ENCODE measurements at regions not wholly inside any gene's neighbourhood (a gene's known extent, or its start where the extent isn't known, plus 50 kb on each side); places are given as distances from the start of the nearest gene placed in this dataset.

GRCh38 chr1:234851450-234852438, 241.8 kb upstream of the IRF2BP2 start:
- Histone ChIP-seq H3K4me2 (ENCODE audit: control insufficient read depth, extremely low read depth, insufficient read depth, low read depth, low read length) (no peak overlapping the region), H3K27ac (ENCODE audit: control insufficient read depth, insufficient read depth, low read length) (no peak overlapping the region), H3K36me3 (ENCODE audit: control insufficient read depth in 2 of 2, extremely low read depth in 1 of 2, insufficient read depth in 2 of 2, low read length in 2 of 2) (no peaks in the 10 kb centered on the region), H3K27me3 (ENCODE audit: control insufficient read depth, extremely low read depth, insufficient read depth, low read length) (no peaks in the 10 kb centered on the region), H2AFZ (ENCODE audit: control insufficient read depth, low read length) (no peak overlapping the region), H4K20me1 (ENCODE audit: control insufficient read depth, extremely low read depth, insufficient read depth, low read length) (no peaks in the 10 kb centered on the region), H3K9me1 (ENCODE audit: control insufficient read depth, extremely low read depth, insufficient read depth, low read length) (no peaks in the 10 kb centered on the region), H3K4me1 (ENCODE audit: control insufficient read depth, extremely low read depth, insufficient read depth, low read length) (peaks cover 19% of the 10 kb centered on the region), H3K4me3 (ENCODE audit: control insufficient read depth in 2 of 3, extremely low read depth in 1 of 3, insufficient read depth in 2 of 3, low read depth in 1 of 3, low read length in 3 of 3) (no peak overlapping the region), H3K9me3 (ENCODE audit: control insufficient read depth, low read depth, low read length) (no peaks in the 10 kb centered on the region), H3K79me2 (ENCODE audit: control insufficient read depth, insufficient read depth, low read length) (no peaks in the 10 kb centered on the region), H3K9ac (ENCODE audit: control insufficient read depth, extremely low read depth, insufficient read depth, low read length) (no peak overlapping the region)
- FAIRE-seq (no peak), DNase-seq (ENCODE audit: low read depth, low spot score) (no peak)
- dilution Hi-C loops (cut with MboI; ENCODE audit: extremely low pct_ligation_motif_present, low sequenced_read_pairs), result no loop called here
- TF ChIP-seq CTCF (optimal IDR thresholded peaks at IDR 0.05 in 1 of 3, IDR thresholded peaks at IDR 0.05 in 1 of 3, conservative IDR thresholded peaks at IDR 0.05 in 1 of 3; ENCODE audit: extremely low read depth in 1 of 3, insufficient read depth in 2 of 3, low read length in 3 of 3), result no peak
- no peak for TF ChIP-seq EZH2 (IDR thresholded peaks at IDR 0.05; ENCODE audit: low read length)

- Histone ChIP-seq H3K4me3 (ENCODE audit: control insufficient read depth in 2 of 3, extremely low read depth in 1 of 3, insufficient read depth in 2 of 3, low read depth in 1 of 3, low read length in 3 of 3) (no peak overlapping the region), H3K4me1 (ENCODE audit: control insufficient read depth, extremely low read depth, insufficient read depth, low read length) (peaks cover 19% of the 10 kb centered on the region), H3K27me3 (ENCODE audit: control insufficient read depth, extremely low read depth, insufficient read depth, low read length) (no peaks in the 10 kb centered on the region), H3K9ac (ENCODE audit: control insufficient read depth, extremely low read depth, insufficient read depth, low read length) (no peak overlapping the region), H3K79me2 (ENCODE audit: control insufficient read depth, insufficient read depth, low read length) (no peaks in the 10 kb centered on the region), H3K9me3 (ENCODE audit: control insufficient read depth, low read depth, low read length) (no peaks in the 10 kb centered on the region), H4K20me1 (ENCODE audit: control insufficient read depth, extremely low read depth, insufficient read depth, low read length) (no peaks in the 10 kb centered on the region), H3K4me2 (ENCODE audit: control insufficient read depth, extremely low read depth, insufficient read depth, low read depth, low read length) (no peak overlapping the region), H2AFZ (ENCODE audit: control insufficient read depth, low read length) (no peak overlapping the region), H3K36me3 (ENCODE audit: control insufficient read depth in 2 of 2, extremely low read depth in 1 of 2, insufficient read depth in 2 of 2, low read length in 2 of 2) (no peaks in the 10 kb centered on the region), H3K27ac (ENCODE audit: control insufficient read depth, insufficient read depth, low read length) (no peak overlapping the region), H3K9me1 (ENCODE audit: control insufficient read depth, extremely low read depth, insufficient read depth, low read length) (no peaks in the 10 kb centered on the region)
- dilution Hi-C loops (cut with MboI; ENCODE audit: extremely low pct_ligation_motif_present, low sequenced_read_pairs), result no loop called here
- no peak for TF ChIP-seq EZH2 (IDR thresholded peaks at IDR 0.05; ENCODE audit: low read length)
- no peak for TF ChIP-seq CTCF (optimal IDR thresholded peaks at IDR 0.05 in 1 of 3, IDR thresholded peaks at IDR 0.05 in 1 of 3, conservative IDR thresholded peaks at IDR 0.05 in 1 of 3; ENCODE audit: extremely low read depth in 1 of 3, insufficient read depth in 2 of 3, low read length in 3 of 3)
- DNase-seq (ENCODE audit: low read depth, low spot score), result no peak
- no peak for FAIRE-seq
Measured at GRCh38 chr1:234849832-234850231, 239.9 kb upstream of the IRF2BP2 start.
